ENCODE measurements at regions not wholly inside any gene's neighbourhood (a gene's known extent, or its start where the extent isn't known, plus 50 kb on each side); places are given as distances from the start of the nearest gene placed in this dataset.

- no peak for DNase-seq (ENCODE audit: extremely low spot score in 2 of 2)
- H3K4me3 ChIP-seq: no peak overlapping the region
- intact Hi-C loops (cut with DNase I): no loop called here
- no peak overlapping the region for H3K27ac ChIP-seq
- H3K4me1 ChIP-seq: no peaks in the 10 kb centered on the region
- H3K36me3 ChIP-seq: no peaks in the 10 kb centered on the region
- TF ChIP-seq POLR2A (IDR thresholded peaks at IDR 0.05) (no peak), CTCF (IDR thresholded peaks at IDR 0.05) (no peak), POLR2AphosphoS5 (IDR thresholded peaks at IDR 0.05; ENCODE audit: insufficient read depth in 1 of 2, low read depth in 1 of 2) (no peak)
- no peaks in the 10 kb centered on the region for H3K27me3 ChIP-seq
- no peaks in the 10 kb centered on the region for H3K9me3 ChIP-seq
These were observed 83.3 kb upstream of the TNFAIP3 start for GRCh38 chr6:137783710-137784109.

- Histone ChIP-seq H3K36me3 (no peaks in the 10 kb centered on the region), H3K27ac (no peak overlapping the region), H3K4me3 (no peak overlapping the region), H3K4me1 (no peaks in the 10 kb centered on the region), H3K9me3 (no peaks in the 10 kb centered on the region), H3K27me3 (no peaks in the 10 kb centered on the region)
- DNase-seq (ENCODE audit: extremely low spot score in 2 of 2): no peak
- TF ChIP-seq CTCF (IDR thresholded peaks at IDR 0.05) (no peak), POLR2A (IDR thresholded peaks at IDR 0.05) (no peak), POLR2AphosphoS5 (IDR thresholded peaks at IDR 0.05; ENCODE audit: insufficient read depth in 1 of 2, low read depth in 1 of 2) (no peak)
- intact Hi-C loops (cut with DNase I): no loop called here
These were observed 82.5 kb upstream of the TNFAIP3 start for GRCh38 chr6:137784583-137784982.

- Histone ChIP-seq H3K9me3 (no peaks in the 10 kb centered on the region), H3K27ac (no peak overlapping the region), H3K27me3 (no peaks in the 10 kb centered on the region), H3K4me3 (no peak overlapping the region), H3K4me1 (no peaks in the 10 kb centered on the region), H3K36me3 (no peaks in the 10 kb centered on the region)
- intact Hi-C loops (cut with DNase I): no loop called here
- TF ChIP-seq CTCF (IDR thresholded peaks at IDR 0.05): no peak
- no peak for TF ChIP-seq POLR2A (IDR thresholded peaks at IDR 0.05)
- TF ChIP-seq POLR2AphosphoS5 (IDR thresholded peaks at IDR 0.05; ENCODE audit: insufficient read depth in 1 of 2, low read depth in 1 of 2): no peak
- DNase-seq (ENCODE audit: extremely low spot score in 2 of 2): no peak
These were observed 80.0 kb upstream of the TNFAIP3 start for GRCh38 chr6:137787016-137787415.

- no peaks in the 10 kb centered on the region for H3K27me3 ChIP-seq
These were observed 78.8 kb upstream of the TNFAIP3 start for GRCh38 chr6:137788248-137788647.

More at GRCh38 chr6:137788248-137788647, 78.8 kb upstream of the TNFAIP3 start:
- TF ChIP-seq CTCF (IDR thresholded peaks at IDR 0.05) (no peak), POLR2AphosphoS5 (IDR thresholded peaks at IDR 0.05; ENCODE audit: insufficient read depth in 1 of 2, low read depth in 1 of 2) (no peak), POLR2A (IDR thresholded peaks at IDR 0.05) (no peak)
- Histone ChIP-seq H3K4me3 (no peak overlapping the region), H3K9me3 (no peaks in the 10 kb centered on the region), H3K27ac (no peak overlapping the region), H3K4me1 (no peaks in the 10 kb centered on the region), H3K36me3 (no peaks in the 10 kb centered on the region)
- intact Hi-C loops (cut with DNase I): no loop called here
- DNase-seq (ENCODE audit: extremely low spot score in 2 of 2): no peak

All from vagina (tissue), 2 donors.